ENCODE measurements at regions not wholly inside any gene's neighbourhood (a gene's known extent, or its start where the extent isn't known, plus 50 kb on each side); places are given as distances from the start of the nearest gene placed in this dataset.
"Not testable (repeated sequence)": the region's sequence is repeated elsewhere in the genome, so short reads cannot be mapped to it uniquely, and the experiment has no call there.

DNA sequence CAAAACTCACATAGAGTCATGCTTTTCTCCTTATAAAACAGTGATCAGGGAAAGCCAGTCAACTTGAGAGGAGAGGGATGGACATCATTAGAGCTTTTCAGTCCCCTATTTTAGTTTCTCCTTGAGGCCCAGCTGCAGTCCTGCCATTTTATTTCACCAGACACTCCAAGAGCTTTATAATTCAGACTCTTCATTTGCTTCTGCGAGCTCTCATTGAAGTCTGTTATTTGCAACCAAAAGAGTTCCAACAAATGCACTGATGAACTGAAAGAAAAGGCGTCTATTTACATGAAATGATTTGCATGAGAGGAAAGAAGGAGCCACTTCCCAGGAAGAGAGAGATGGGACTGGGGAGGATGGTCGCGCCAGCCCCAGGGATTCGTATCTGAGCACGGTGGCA lies 86.8 kb downstream of the NDUFA12 start:
- no peak for DNase-seq

DNA sequence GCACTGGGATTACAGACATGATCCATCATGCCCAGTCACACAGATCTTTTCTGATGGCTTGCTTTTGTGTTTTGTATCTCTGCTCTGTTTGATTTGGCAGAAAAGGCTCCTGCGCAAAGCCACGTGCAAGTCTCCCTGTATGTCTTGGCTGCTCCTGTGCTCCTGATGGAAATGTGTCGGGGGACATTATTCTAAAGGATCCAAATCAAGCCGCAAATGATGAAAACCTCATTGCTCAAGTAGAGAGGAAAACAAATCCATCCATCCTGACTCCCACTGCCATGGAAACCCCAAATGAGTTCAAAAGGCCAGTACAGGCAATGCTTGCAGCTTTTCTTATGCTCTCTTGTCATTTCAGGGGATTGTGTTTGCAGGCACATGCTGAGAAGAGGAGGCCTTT lies 93.8 kb downstream of the NDUFA12 start:
- no peak for DNase-seq

DNA sequence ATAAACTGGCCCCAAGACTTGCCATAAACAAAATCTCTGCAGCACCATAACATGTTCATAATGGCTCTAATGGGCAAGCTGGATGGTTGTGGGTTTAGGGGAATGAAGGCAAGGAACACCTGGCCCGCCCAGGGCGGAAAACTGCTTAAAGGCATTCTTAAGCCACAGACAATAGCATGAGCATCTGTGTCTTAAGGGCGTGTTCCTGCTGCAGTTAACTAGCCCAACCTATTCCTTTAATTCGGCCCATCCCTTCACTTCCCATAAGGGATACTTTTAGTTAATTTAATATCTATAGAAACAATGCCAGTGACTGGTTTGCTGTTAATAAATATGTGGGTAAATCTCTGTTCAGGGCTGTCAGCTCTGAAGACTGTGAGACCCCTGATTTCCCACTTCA lies 97.7 kb downstream of the NDUFA12 start:
- not testable (repeated sequence) for DNase-seq

DNA sequence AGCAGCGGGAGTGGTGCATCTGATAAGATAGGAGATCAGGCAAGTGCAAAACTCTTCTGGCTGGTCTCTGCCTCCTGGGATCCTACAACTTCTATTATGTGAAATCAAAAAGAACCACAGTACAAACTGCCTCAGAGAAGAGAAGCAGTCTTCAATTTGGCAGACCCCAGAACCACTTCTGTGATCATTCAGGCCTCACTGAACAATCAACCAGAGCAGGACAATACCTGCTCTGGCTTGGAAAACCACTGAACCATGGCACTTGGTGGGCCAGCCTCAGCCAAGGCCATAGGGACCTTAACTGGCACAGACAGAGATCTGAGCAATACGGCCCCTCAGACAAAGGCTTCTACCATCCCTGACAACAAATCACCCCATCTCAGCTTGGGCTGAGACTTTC lies 103.0 kb downstream of the NDUFA12 start:
- no peak for DNase-seq

DNA sequence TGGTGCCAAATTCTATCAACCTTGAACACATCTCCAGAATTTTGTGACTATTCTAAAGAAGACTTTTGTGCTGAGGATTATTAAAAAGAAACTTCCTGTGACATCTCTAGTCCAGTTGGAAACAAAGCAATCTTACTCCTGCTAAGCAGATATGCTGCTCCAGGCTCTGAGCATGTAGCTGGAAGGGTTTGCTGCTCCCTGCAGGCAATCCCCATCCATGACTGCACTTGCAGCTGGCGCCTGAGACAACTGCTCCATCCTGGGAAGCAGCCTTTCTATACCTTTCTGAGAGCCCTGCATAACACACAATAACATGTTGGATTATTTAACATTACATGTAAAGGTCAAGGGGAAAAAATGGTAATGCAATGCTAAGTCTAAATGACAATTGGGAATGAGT lies 105.1 kb downstream of the NDUFA12 start:
- DNase-seq, result no peak

DNA sequence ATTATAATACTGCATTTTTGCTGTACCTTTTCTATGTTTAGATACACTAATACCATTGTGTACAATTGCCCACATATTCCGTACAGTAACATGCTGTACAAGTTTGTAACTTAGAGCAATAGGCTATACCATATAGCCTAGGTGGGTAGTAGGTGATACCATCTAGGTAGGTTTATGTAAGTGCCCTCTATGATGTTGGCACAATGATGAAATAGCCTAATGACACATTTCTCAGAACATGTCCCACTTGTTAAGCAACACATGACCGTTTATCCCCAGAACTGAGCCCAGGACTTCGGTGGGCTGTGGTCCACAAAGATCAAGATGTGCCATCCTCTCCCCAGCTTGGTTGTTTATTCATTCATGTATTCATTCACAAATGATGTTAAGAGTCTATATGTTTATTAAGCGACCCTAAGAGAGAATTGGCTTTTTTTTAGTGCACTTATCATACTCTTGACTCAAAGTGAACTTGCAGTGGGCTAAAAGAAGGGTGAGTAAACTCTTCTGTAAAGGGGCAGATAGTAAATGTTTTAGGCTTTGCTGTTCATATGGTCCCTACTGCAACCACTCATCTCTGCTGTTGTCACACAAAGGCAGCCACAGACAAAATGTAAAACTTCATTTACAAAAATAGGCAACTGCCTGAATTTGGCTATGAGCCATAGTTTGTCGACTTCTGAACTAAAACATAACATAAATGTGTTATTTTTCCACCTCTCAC lies 110.8 kb downstream of the NDUFA12 start:
- no peak for DNase-seq

DNA sequence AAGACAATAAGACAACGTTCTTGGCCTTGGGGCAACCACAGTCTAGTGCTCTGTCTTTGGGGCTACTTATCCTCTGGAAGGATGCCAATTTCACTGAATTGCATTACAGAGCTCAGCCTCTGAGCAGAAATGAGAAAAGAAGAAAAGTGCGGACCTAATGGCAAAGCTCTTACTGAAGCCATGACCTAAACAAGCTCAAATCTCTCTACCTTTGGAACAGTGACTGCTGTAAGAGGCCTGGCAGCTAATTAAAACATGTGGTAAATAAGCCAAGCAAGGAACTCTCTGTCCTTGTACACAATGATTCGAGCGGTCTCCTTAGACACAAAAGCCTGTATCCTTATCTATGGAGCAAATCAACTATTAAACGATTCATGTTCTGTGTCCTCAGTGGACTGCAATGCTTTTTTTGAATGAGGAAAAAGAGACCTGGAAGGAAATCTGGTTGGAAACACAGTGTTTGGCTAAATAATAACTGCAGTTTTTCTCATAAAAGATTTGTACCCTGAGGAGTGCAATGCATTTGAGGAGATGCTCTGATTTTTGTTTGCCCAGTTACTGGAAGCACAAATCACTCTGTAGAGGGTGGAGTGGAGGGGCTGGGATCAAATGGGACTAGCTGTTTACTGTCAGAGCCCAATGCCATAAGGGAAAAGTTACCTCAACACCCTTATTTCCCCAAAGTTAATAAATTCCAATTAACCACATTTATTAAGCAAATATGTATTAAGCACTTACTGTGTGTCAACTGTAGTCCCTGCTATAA lies 113.9 kb downstream of the NDUFA12 start:
- DNase-seq, result no peak

DNA sequence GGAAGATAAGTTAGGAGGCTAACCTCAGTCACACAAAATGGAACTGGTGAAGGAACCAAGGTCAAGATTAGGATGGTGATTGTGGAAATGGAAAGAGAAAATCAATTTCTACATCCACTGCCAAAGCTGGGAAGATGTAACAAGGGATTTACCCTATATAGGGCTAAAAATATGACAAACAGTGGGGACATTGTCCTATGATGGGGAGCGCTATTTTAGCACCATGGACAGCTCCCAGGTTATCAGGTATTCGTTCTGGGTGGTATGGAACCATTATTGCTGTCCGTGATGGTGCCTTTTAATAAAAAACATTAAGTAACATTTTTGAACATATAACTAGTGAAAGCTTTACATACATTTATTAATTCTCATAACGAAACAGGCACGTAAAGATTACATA lies 124.0 kb downstream of the NDUFA12 start:
- no peak for DNase-seq

DNA sequence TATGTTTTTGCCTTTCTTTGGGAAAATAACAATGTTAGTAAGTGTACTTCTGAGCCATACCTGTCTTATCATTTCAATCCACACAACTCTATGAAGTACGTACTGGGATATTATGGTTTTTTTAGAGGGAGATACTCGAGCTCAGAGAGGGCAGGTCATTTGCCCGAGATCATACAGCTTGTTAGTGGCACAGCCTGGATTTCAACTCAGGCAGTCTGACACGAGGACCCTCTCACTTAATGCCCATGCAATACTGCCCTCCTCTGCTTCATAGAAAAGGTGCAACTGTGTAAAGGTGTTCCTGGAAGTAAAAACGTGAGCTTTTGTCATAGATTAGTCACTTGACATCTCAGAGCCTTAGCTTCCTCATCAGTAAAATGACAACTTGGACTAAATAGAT lies 128.0 kb downstream of the NDUFA12 start:
- DNase-seq, result peak; percentile 42

DNA sequence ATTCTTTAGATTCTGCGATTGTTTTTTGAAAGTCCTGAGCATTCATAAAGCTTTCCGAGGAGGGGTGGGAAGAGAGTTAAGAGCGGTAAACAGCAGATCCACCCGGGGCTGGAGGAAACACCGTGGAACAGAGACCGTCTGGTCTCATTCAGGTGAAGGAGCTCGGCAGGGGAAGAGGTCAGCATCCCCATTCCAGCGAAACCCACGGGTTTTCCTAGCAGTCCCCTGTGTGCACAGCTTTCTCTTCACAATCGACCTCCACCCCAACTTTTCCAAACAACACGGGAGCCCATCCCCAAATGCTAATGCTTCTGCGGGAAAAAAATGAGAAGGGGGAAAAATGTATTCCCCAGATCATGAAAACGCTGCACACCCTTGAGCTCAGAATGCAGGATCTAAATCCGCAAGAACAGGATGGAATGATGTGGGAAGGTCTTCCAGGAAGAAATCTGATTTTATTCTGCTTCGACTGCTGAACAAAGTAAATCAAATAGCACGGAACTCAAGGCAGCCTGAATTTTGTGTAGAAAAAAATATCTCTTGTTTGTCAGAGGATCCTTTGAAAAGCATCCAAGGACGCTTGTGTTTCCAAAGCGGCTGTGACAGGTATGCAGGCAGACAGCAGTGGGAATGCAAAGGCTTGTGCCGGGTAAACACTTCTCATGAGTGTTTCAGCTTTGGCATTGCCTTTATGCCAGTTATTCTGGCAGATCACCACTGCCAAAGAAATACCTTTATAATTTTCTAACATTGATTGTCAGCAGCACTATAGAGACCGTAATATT lies 128.8 kb downstream of the NDUFA12 start:
- no peak for DNase-seq

DNA sequence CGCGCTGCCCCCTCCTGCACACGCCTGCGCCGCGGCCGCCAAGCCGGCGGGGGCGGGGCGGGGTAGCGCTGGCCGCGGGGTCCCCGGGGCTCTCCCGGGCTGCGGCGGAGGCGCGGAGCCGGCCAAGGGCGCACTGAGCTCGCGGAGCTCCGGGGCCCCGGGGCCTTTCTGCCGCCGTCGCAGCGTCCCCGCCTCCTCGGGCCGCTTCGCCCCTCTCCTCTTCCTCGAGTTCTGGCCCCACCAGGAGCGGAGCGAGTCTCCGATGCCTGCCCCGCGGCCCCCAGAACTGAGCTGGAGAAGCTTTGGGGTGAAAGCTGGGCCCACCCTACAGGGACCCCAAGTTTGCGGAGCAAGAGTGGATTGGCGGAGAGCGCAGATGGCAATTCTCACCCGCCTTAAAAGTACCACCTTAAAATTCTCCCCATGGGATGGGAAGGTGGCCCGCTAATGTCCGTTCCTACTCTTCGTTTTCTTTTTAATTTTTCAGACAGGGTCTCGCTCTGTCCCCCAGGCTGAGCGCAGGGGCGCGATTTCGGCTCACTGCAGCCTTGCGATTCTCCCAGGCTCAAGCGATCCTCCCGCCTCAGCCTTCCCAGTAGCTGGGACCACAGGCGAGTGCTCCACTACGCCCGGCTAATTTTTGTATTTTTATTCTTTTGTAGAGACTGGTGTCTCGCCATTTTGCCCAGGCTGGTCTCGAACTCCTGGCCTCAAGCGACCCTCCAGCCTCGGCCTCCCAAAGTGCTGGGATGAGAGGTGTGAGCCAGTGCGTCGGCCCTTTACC lies 129.6 kb downstream of the NDUFA12 start:
- no peak for DNase-seq

DNA sequence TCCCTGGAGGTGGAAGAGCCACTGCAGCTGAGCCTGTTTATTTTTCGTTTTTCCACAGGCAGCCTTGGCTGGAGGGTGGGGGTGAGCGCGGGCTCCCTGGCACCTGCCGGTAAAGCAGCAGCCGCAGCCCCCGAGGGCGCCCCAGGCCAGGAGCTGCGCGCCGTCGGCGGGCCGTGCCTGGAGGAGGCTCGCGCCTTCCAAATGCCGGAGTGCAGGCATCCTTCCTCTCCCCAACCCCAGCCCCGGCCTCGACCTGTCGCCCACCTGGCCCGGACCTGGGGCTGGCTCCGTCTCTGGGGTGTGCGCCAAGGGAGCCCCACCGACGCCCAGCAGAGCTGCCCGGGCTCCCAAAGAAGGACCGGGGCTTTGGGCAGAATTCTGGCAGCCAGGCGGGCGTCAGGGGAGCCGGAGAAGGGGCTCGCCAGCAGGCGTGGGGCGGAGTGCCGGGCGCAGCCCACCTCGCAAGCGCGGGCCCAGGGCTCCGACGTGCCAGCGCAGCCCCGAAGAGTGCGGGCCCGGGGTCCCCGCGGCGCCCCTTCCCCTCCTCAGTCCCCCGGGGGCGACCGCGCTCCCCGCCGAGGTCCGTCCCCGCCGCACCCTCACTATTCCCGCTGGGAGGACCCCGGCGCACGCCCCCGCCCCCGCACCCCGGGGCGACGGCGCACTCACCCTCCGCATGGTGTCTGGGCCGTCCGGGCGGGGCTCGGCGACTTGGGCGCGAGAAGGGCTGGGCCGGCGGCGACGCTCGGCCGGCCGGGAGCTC lies 130.3 kb downstream of the NDUFA12 start:
- DNase-seq, result no peak

DNA sequence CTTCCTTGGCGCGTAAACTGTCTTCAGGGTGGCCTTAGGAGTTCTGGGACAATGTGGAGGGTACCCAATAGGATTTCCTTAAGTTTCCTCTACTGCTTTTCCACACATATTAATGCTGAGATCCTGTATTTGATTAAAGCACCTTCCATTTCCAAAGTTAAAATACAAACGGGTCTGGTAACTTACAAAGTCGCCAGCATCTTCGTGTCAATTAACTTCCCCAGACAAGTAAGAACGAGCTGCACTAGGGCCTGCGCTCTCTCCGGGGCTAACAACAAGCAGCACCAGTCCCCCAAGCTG lies 130.9 kb downstream of the NDUFA12 start:
- no peak for DNase-seq

DNA sequence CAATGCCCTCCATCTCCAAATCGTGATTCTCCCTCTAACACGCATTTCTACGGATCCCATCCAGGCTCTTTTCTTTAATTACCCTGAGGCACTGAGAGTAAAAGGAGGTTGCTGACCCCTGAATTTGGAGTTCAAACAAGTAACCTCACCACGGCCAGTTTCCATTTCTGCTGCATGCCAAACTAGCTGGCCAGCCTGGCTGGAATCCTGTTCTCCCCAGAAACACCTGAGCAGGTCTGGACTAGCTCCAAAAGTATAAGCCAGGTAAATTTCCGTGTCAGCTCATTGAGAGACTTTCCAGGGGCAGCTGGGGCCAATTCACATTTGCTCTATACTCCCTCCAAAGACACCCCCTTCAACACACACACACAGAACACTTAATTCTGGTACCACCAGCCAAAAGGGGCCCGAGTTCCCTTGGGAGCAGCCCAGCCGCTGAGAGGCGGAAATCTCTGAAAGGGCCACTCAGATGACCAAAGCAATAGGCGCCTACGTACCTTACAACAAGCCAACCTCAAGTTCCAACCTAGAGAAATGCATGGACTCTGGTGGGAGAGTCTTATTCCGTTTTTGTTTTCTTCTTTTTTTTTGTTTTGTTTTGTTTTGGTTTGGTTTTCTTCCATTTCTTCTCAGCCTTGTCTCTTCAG lies 131.4 kb downstream of the NDUFA12 start:
- no peak for DNase-seq

DNA sequence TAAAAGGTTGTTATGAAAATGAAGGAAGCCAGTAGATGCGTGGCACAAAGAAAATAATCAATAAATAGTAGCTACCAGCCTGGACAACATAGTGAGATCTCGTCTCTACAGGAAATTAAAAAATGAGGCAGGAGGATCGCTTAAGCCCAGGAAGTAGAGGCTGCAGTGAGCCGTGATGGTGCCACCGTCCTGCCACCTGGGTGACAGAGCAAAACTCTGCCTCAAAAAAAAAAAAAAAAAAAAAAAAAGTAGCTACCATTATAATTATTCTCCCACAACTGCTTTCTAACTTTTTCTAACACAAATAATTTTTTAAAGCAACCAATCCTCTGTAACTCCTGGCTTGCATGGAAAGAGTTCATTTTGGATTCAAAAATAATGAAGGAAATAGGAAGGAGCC lies 133.0 kb downstream of the NDUFA12 start:
- DNase-seq, result no peak

DNA sequence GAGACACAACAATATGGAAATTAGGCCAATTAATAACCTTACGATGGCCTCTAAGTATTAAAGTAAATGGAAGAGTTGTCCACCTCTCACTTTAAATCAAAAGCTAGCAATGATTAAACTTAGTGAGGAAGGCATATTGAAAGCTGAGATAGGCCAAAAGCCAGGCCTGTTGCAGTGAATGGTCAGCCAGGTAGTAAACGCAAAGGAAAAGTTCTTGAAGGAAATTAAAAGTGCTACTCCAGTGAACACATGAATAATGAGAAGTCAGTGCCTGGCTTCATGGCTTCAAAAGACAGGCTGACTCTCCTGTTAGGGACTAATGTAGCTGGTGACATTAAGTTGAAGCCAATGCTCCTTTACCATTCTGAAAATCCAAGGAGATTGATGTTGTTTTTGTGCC lies 135.3 kb downstream of the NDUFA12 start:
- no peak for DNase-seq

DNA sequence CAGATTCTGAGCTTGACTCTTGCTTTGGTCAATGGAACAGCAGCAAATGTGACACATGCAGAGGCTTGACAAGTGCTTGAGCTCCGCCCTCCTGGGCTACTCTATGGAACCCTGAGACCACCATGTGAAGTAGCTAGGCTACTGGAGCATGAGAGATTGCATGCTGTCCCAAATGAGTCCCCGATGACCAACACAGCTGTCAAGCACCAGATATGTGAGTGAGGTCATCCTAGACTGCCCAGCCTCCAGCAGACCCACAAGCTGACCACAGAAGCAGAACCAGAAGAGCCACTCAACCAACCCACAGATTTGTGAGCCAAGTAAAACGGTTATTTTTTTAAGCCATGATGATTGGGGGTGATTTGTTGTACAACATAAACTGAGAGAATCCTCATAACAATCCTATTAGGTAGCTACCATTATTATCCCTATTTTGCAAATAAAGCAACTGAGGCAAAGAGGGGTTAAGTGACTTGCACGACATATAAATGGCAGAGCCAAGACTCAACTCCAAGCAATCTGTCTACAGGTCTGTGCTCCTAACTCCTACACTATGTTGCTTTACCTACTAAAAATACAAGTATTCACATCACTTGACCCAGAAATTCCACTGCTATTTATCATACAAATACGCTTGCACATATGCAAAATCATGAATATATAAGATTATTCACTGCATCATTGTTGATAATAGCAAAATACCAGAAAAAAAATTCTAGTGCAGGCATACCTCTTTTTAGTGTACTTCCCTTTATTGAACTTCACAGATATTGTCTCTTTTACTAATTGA lies 136.2 kb downstream of the NDUFA12 start:
- no peak for DNase-seq

DNA sequence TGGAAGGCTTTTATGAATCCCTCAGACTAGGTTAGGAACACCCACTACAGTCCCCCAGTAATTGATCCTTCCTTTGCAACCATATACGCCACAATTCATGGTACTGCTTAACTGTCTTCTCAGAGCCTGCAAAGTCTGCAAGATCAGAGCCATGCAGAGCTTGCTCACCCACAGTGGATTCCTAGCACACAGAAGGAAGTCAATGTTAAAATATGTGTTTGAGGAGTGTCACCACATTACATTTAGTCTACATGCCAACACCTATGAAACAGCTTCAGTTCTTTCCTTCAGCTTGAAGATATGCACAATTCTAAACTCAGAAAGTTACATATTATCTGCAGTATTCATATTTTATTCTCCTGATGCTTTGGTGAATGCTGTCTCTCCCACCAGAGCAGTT lies 138.5 kb downstream of the NDUFA12 start:
- DNase-seq, result no peak

DNA sequence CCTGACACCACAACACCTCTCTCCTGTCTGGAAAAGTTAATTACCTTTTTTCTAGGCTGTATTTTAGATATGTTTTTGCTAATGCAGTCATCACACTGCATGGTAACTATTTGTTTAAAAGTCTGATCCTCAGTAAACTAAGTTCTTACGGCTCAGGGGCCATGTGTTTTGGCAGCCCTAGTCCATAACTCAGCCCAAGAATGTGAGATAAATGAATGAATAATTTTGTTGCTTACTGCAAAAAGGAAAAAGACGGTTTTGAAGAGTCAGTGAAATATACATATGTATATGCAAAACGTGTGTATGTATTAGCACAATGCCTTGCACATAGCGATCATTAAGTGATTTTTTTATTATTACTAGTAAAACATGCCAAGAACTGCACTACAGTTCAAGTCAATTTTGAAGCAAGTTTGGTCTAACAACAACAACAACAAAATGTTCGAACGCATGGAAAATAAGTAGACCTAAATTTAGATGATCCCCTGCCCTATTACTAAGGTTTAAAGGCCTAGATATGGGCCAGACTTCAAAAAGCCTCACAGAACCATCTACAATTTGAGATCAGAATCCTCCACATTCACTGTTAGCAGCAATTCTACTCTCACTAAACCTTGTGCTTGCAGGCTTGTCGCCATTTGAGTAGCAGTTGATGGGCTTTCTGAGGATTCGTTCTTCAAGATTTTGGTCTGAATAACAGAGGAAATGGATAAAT lies 140.0 kb downstream of the NDUFA12 start:
- DNase-seq, result no peak

DNA sequence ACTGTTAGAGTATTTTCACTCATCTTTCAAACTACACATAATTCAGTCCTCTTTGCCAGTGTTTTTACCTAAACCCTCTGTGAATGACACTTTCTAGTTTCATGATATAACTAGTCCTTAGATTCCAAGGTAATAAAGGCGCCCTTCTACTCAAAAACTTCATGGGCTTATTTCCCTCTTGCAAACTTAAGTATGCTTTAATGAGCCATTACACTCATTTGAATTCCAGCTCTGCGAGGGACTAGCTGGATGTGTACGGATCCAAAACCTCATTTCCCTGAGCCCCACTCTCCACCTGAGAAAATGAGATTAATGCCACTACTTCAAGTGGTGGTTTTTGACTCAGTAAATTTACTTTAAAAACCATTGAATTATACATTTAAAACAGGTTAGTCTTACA lies 141.1 kb downstream of the NDUFA12 start:
- DNase-seq, result no peak

Data from NCI-H2171 (cell line).